Ovary (tissue), 7 donors: ENCODE measurements at regions not wholly inside any gene's neighbourhood (a gene's known extent, or its start where the extent isn't known, plus 50 kb on each side); places are given as distances from the start of the nearest gene placed in this dataset.

ENCODE experiments used
- DNase-seq, 5 donors: peaks; one replicate each; pipeline ENCODE4 v3.0.0-alpha.2; 2019 to 2020
- H3K27ac ChIP-seq, 2 donors: fragments of 200-600 bp; one replicate each; pipeline versions ENCODE4 v1.5.1 to v1.8.0; 2019 to 2022
- H3K27me3 ChIP-seq: fragments of 200-600 bp; one replicate; pipeline ENCODE4 v1.8.0; 2022
- H3K36me3 ChIP-seq: fragments of 200-600 bp; sonication (generic); one replicate; pipeline ENCODE4 v1.5.1; 2019
- H3K4me1 ChIP-seq: one replicate; pipeline ENCODE4 v1.8.1; 2013; ENCODE audit warnings: mild to moderate bottlenecking, moderate library complexity; ENCODE audit not compliant: insufficient read depth
- H3K4me3 ChIP-seq: fragments of 200-600 bp; sonication (generic); one replicate; pipeline ENCODE4 v1.5.1; 2017
- H3K9me3 ChIP-seq, 2 donors: fragments of 200-600 bp in 1 of 2; sonication (generic) in 1 of 2; one replicate each; pipeline versions ENCODE4 v1.5.1 to v1.8.1; 2013 to 2019; ENCODE audit warnings: mild to moderate bottlenecking in 1 of 2, moderate library complexity in 1 of 2
- CTCF ChIP-seq, 3 donors: fragments of 450-650 bp in 2 of 3; fragments of 200-600 bp in 1 of 3; IDR thresholded peaks; one replicate each; pipeline versions ENCODE4 v1.5.1 to v1.8.0; 2016 to 2022; ENCODE audit warnings: antibody characterized with exemption in 3 of 3, mild to moderate bottlenecking in 1 of 3
- EP300 ChIP-seq: sonication (generic); formaldehyde crosslinking; IDR thresholded peaks from one replicate; pipeline ENCODE4 v1.6.1; 2017; ENCODE audit warnings: antibody characterized with exemption
- POLR2A ChIP-seq: fragments of 450-650 bp; IDR thresholded peaks from one replicate; pipeline ENCODE4 v1.6.1; 2017; ENCODE audit warnings: antibody characterized with exemption, mild to moderate bottlenecking, moderate library complexity
- WGBS, 3 donors: extraction: QIAGEN DNeasy Blood & Tissue Kit in 1 of 3; methylation state at CpG; one replicate each; pipeline versions ENCODE4 v1.1.5 to v1.1.7; 2013 to 2017; 5-methylcytosine and 5-hydroxymethylcytosine counted together
- intact Hi-C, 4 donors: fragments of 100-400 bp; cut with DNase I; formaldehyde crosslinking; loops; one replicate each; pipeline versions ENCODE4 v1.11.0 to v1.15.1; 2022 to 2023
- donor health status: DM: no; HTN: no; CAD: no; lungs with moderate emphysema.
- donor health status: DM: no; HTN: no; CAD: no.
- donor health status: Bipolar disorder and iron deficiency.
- donor health status: DM: no; HTN: no; CAD: no.
- donor health status: DM: yes; HTN: yes; CAD: no.

DNA sequence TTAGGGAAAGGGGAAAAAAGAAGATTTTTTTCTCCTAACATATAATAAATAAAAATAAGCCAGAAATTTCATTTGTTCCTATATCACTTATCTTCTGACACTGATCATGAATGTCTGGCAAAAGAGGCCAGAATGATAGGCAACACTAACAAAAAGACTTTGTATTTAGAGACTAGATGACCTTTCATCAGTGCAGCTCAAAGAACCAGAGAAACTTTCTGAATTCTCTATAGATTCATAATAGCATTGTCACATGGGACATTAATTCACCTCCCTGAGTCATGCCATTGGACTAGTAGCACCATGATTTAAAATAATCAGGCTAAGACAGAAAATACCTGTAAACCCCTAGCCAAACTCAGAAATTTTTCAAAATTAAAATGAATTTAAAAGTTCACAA lies 95.4 kb upstream of the CCDC28A start:
- DNase-seq, result no peak
- intact Hi-C loops, result no loop called here

DNA sequence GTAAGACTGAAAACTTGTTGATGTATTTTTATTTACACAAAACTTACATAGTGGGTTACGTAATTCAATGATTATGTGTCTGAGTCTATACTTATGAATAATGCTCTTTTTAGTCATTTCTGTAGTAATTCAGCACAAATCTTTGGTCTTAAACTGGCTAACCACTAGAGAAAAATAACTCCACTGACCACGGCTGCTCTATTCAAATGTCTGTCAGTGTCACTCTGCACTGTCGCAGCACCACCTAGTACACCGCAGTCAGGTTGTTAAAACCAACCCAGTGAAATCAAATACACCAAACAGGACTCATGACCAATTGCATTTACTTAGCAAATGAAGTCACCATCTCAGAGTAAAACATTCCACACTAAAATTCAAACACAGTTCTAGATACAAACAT lies 93.5 kb upstream of the CCDC28A start:
- Histone ChIP-seq H3K9me3 (no peaks in the 10 kb centered on the region), H3K4me1 (no peaks in the 10 kb centered on the region), H3K4me3 (no peak overlapping the region), H3K27ac (no peak overlapping the region), H3K36me3 (no peaks in the 10 kb centered on the region), H3K27me3 (no peaks in the 10 kb centered on the region)
- TF ChIP-seq EP300, result no peak
- no peak for DNase-seq
- 90 to 94% (median 92%) methylated on average over 4 of the region's 4 CpGs for WGBS, 3 donors
- intact Hi-C loops, result no loop called here

More for the DNA sequence above, 95.4 kb upstream of the CCDC28A start:
- Histone ChIP-seq H3K9me3 (no peaks in the 10 kb centered on the region), H3K4me3 (no peak overlapping the region), H3K4me1 (no peaks in the 10 kb centered on the region), H3K27me3 (no peaks in the 10 kb centered on the region), H3K36me3 (no peaks in the 10 kb centered on the region), H3K27ac (no peak overlapping the region)
- no peak for TF ChIP-seq CTCF (IDR thresholded peaks at IDR 0.05)
- TF ChIP-seq EP300, result no peak
- TF ChIP-seq POLR2A, result no peak

DNA sequence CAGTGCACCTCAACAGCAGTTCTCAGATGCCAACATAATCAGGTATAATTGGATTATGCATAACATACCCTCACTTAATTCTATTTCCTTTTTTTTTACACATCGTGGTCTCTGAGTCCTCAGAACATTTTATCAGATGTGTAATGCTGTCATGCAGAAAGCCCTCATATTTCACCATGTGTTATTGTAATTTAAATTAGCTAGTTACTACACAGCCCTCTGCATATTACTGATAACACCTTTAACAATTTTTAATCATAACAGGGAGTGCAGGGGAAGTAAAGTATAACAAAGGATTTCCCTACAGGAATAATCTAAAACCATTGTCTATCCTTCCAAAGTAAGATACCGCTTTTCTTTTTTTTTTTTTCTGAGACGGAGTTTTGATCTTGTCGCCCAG lies 91.9 kb upstream of the CCDC28A start:
- intact Hi-C loops, result no loop called here
- no peaks in the 10 kb centered on the region for H3K27me3 ChIP-seq
- WGBS, 3 donors, result 72 to 74% (median 73%) methylated on average over 4 of the region's 4 CpGs
- H3K36me3 ChIP-seq, result no peaks in the 10 kb centered on the region
- TF ChIP-seq CTCF (IDR thresholded peaks at IDR 0.05) (no peak), EP300 (no peak), POLR2A (no peak)
- no peak for DNase-seq
- H3K27ac ChIP-seq, result no peak overlapping the region
- no peaks in the 10 kb centered on the region for H3K9me3 ChIP-seq
- H3K4me1 ChIP-seq, result no peaks in the 10 kb centered on the region
- H3K4me3 ChIP-seq, result no peak overlapping the region

DNA sequence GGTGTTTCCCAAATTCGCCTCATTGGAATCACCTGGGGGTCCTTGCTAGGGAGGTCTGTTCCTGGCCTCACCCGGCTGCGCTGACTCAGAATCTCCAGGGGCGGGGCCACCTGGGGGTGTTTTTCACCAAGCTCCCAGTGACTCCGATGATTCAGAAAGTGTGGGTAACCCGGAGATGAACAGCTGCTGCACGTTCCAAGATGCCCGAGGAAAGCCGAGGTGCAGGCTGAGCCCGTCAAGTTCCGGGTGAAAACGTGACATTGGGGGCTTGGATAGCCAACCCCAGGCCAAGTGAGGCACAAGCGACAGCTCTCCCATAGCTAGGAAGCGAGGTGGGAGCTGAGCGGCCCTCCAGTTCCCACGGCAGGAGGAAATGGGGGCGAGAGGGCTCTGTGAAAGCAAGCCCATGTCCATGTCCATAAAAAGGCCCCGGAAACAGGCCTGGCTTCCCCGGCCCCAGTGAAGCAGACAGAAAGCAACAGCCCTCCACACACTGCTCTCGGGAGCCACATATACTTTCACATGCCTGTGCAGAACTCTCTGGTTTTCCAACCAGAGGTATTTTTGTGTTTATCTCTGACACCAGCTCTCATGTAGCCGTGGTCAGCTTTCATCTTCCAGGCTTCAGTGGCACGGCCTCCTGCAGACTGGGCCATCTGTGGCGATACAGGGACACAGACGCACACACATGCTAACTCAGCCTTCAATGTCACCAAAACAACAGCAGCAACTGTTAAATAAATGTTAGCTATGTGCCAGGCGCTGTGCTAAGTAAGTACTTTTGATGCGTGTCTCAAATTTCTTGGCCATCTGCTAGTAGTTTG lies 90.7 kb upstream of the CCDC28A start:
- Histone ChIP-seq H3K36me3 (no peaks in the 10 kb centered on the region), H3K9me3 (no peaks in the 10 kb centered on the region), H3K27me3 (no peaks in the 10 kb centered on the region), H3K4me3 (no peak overlapping the region), H3K27ac (no peak overlapping the region), H3K4me1 (no peaks in the 10 kb centered on the region)
- TF ChIP-seq EP300, result no peak
- no peak for TF ChIP-seq POLR2A
- TF ChIP-seq CTCF (IDR thresholded peaks at IDR 0.05), result no peak
- no peak for DNase-seq
- intact Hi-C loops, result no loop called here
- WGBS, 3 donors, result 89 to 93% (median 91%) methylated on average over 26 of the region's 26 CpGs

DNA sequence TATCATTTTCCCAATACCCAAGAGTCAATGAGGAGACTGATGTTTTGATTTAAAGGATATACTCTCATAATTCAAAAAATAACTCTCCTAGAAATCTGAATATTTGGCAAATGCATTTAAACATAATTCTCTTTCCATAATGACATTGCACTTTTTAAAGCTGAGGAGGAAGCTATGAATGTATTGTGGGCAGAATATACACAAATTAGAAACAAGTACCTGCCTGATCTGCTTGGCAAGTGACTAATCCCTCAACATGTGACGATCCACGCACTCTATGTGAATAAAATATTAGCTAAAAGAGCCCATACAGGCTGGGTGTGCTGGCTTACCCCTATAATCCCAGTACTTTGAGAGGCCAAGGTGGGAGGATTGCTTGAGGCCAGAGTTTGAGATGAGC lies 88.3 kb upstream of the CCDC28A start:
- no peak for DNase-seq
- 94 to 96% (median 95%) methylated on average over 2 of the region's 2 CpGs for WGBS, 3 donors
- Histone ChIP-seq H3K9me3 (no peaks in the 10 kb centered on the region), H3K27ac (no peak overlapping the region), H3K4me3 (no peak overlapping the region), H3K36me3 (no peaks in the 10 kb centered on the region), H3K27me3 (no peaks in the 10 kb centered on the region), H3K4me1 (no peaks in the 10 kb centered on the region)
- TF ChIP-seq CTCF (IDR thresholded peaks at IDR 0.05) (no peak), POLR2A (no peak), EP300 (no peak)
- intact Hi-C loops, result no loop called here
